ENCODE measurements at regions not wholly inside any gene's neighbourhood (a gene's known extent, or its start where the extent isn't known, plus 50 kb on each side); places are given as distances from the start of the nearest gene placed in this dataset.
A peak's percentile ranks its signal among the peaks of the same experiment; 100 is the strongest.

GRCh38 chr2:10183146-10183675 lies 60.7 kb downstream of the RRM2 start:
- no peak for DNase-seq

GRCh38 chr2:10184421-10184820 lies 61.9 kb downstream of the RRM2 start:
- DNase-seq = no peak

- peak in 7 of 51 donors; percentile 9 to 60 (median 15) for DNase-seq
Observed at GRCh38 chr2:10185046-10185445, 62.5 kb downstream of the RRM2 start.

- no peak for DNase-seq
Observed at GRCh38 chr2:10185755-10186154, 63.2 kb downstream of the RRM2 start.

- DNase-seq = no peak
Observed at GRCh38 chr2:10186868-10187535, 64.5 kb downstream of the RRM2 start.

GRCh38 chr2:10187661-10188060 lies 65.1 kb downstream of the RRM2 start:
- DNase-seq = no peak

- no peak for DNase-seq
Observed at GRCh38 chr2:10188211-10188610, 65.7 kb downstream of the RRM2 start.

- no peak for DNase-seq
Observed at GRCh38 chr2:10188729-10189305, 66.3 kb downstream of the RRM2 start.

GRCh38 chr2:10190255-10190654 lies 67.7 kb downstream of the RRM2 start:
- DNase-seq = no peak

- no peak for DNase-seq
Observed at GRCh38 chr2:10190737-10191532, 68.4 kb downstream of the RRM2 start.

GRCh38 chr2:10191554-10191953 lies 69.0 kb downstream of the RRM2 start:
- DNase-seq = no peak

GRCh38 chr2:10192392-10193015 lies 70.0 kb downstream of the RRM2 start:
- no peak for DNase-seq

- no peak for DNase-seq
Observed at GRCh38 chr2:10193276-10193795, 70.8 kb downstream of the RRM2 start.

- no peak for DNase-seq
Observed at GRCh38 chr2:10193851-10194820, 71.6 kb downstream of the RRM2 start.

- no peak for DNase-seq
Observed at GRCh38 chr2:10195278-10196109, 73.0 kb downstream of the RRM2 start.

- peak in 25 of 51 donors; percentile 10 to 58 (median 39) for DNase-seq
Observed at GRCh38 chr2:10196110-10196892, 73.8 kb downstream of the RRM2 start.

GRCh38 chr2:10196948-10197696 lies 74.6 kb downstream of the RRM2 start:
- peak in 1 of 51 donors; percentile 9 for DNase-seq

- no peak for DNase-seq
Observed at GRCh38 chr2:10197697-10198076, 75.1 kb downstream of the RRM2 start.
